NCI-H128 (cell line): ENCODE measurements at regions not wholly inside any gene's neighbourhood (a gene's known extent, or its start where the extent isn't known, plus 50 kb on each side); places are given as distances from the start of the nearest gene placed in this dataset.
"Not testable (repeated sequence)": the region's sequence is repeated elsewhere in the genome, so short reads cannot be mapped to it uniquely, and the experiment has no call there.

Experiments
- DNase-seq: peaks from one replicate; lab custom pipeline; 2025; ENCODE audit not compliant: unreplicated experiment; lab: John Stamatoyannopoulos, UW

GRCh38 chr6:56752009-56752408, 109.3 kb upstream of the DST start:
- DNase-seq, result no peak

GRCh38 chr6:56751604-56752003, 108.9 kb upstream of the DST start:
- DNase-seq, result no peak

- DNase-seq, result no peak
Measured at GRCh38 chr6:56750686-56751085, 108.0 kb upstream of the DST start.

GRCh38 chr6:56749632-56750151, 107.0 kb upstream of the DST start:
- DNase-seq, result no peak

GRCh38 chr6:56746767-56747504, 104.2 kb upstream of the DST start:
- no peak for DNase-seq

GRCh38 chr6:56745971-56746370, 103.3 kb upstream of the DST start:
- no peak for DNase-seq

- no peak for DNase-seq
Measured at GRCh38 chr6:56745081-56745480, 102.4 kb upstream of the DST start.

GRCh38 chr6:56744528-56744927, 101.8 kb upstream of the DST start:
- DNase-seq, result no peak

GRCh38 chr6:56742122-56742791, 99.6 kb upstream of the DST start:
- DNase-seq, result no peak

GRCh38 chr6:56741472-56741871, 98.8 kb upstream of the DST start:
- DNase-seq, result no peak

- no peak for DNase-seq
Measured at GRCh38 chr6:56739836-56740815, 97.4 kb upstream of the DST start.

- DNase-seq, result no peak
Measured at GRCh38 chr6:56736804-56737203, 94.1 kb upstream of the DST start.

GRCh38 chr6:56734335-56734734, 91.6 kb upstream of the DST start:
- DNase-seq, result no peak

- no peak for DNase-seq
Measured at GRCh38 chr6:56733211-56733697, 90.6 kb upstream of the DST start.

- no peak for DNase-seq
Measured at GRCh38 chr6:56732517-56732916, 89.8 kb upstream of the DST start.

- DNase-seq, result no peak
Measured at GRCh38 chr6:56730663-56731529, 88.2 kb upstream of the DST start.

- DNase-seq, result no peak
Measured at GRCh38 chr6:56729719-56730118, 87.0 kb upstream of the DST start.

GRCh38 chr6:56729166-56729565, 86.5 kb upstream of the DST start:
- DNase-seq, result not testable (repeated sequence)

- DNase-seq, result no peak
Measured at GRCh38 chr6:56727097-56727850, 84.6 kb upstream of the DST start.
